ENCODE measurements at regions not wholly inside any gene's neighbourhood (a gene's known extent, or its start where the extent isn't known, plus 50 kb on each side); places are given as distances from the start of the nearest gene placed in this dataset.

GRCh38 chr16:79876332-79876730 is 275.8 kb upstream of the MAF start:
- no peak for FAIRE-seq

GRCh38 chr16:79874391-79874790 is 273.9 kb upstream of the MAF start:
- no peak for FAIRE-seq

- no peak for FAIRE-seq
Measured at GRCh38 chr16:79873825-79874224, 273.3 kb upstream of the MAF start.

DNA sequence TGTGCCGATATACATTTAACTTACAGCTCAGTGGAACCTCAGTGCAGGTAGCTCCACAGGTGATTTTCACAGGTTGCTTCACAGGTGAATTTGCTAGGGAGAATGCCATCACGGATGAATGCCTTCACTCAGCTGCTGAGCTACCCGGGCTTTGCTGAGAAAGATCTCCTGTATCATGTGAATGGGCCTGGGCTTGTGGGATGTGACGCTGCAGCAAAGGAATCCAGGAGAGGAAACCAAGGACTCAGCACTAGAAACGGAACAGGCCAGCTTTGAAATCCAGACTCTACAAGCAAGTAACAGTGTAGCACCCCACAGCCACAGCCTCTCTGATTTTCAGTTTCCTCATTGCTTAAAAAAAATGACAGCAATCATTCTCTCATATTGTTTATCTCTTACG is 271.4 kb upstream of the MAF start:
- FAIRE-seq, result no peak

GRCh38 chr16:79870016-79870886 is 269.7 kb upstream of the MAF start:
- no peak for FAIRE-seq

- FAIRE-seq, result no peak
Measured at GRCh38 chr16:79869304-79870015, 268.9 kb upstream of the MAF start.

DNA sequence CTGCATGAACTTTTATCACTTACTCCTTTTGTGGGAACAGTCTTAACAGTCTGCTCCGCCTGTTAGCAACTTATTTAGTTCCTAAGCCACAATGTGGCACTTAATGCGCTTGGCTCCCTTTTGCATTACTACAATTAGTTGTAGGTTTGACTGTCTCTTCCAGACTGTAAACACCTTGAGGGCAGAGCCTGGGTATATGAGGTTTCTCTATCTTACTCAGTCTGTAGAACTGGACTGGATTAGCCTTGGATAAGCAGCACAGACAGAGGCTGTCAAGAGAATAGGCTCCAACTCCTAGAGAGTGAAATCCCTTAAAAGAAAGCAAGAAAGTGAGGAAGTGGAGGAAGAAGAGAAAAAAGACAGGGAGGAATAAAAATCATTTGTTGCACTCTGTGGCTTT is 268.3 kb upstream of the MAF start:
- no peak for FAIRE-seq

- FAIRE-seq, result no peak
Measured at GRCh38 chr16:79867425-79867997, 267.0 kb upstream of the MAF start.

DNA sequence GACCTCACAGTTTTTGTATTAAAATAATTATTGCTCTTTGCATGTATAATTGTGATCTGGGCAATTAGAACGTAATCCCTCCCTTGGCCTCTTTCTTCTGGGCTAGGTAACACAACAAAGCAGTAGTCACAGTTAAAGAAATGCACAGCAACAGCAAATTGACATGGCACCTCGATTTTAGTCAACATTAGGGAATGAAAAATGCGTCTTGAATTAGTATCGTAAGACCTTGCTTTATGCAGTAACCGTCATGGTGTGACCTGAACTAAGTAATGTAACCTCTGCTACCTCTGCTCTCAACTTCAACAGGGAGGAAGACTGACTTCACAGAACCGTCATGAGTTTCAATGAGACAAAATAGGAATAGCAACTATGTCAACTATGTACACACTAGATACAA is 265.4 kb upstream of the MAF start:
- FAIRE-seq, result no peak

- no peak for FAIRE-seq
Measured at GRCh38 chr16:79864781-79865391, 264.3 kb upstream of the MAF start.

DNA sequence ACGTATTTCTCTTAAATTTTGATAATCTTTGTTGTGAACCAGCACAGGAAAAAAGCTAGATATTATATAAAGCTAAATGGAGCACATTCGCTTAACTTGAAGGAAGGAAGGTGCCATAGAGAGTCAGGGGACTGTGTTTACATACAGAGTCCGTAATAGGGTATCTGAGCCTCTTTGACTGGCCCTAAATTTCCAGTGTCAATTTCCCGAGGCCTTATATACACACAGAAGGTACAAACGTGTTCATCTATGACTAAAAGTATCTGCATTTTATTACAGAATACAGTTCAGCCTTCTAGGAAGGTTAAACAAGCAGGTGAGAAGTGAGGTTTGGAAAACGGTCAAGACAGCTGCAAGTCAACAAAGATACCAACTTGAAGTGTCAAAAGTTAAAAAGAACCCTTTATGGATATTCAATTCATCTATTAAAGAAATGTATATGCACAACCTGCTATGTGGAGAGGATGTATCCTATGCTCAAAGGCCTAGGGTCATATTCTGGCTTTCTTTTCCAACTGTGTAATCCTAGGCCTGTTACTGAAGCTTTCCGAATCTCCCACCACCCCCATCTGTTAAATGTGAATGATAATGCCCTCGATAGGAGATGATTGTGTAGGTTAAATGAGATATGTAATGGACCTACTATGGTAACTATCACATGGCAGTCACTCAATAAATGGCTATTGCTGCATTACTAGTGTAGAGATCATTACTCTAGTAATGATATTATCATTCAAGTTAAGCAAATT is 263.7 kb upstream of the MAF start:
- FAIRE-seq, result no peak

- FAIRE-seq, result no peak
Measured at GRCh38 chr16:79863128-79864031, 262.8 kb upstream of the MAF start.

DNA sequence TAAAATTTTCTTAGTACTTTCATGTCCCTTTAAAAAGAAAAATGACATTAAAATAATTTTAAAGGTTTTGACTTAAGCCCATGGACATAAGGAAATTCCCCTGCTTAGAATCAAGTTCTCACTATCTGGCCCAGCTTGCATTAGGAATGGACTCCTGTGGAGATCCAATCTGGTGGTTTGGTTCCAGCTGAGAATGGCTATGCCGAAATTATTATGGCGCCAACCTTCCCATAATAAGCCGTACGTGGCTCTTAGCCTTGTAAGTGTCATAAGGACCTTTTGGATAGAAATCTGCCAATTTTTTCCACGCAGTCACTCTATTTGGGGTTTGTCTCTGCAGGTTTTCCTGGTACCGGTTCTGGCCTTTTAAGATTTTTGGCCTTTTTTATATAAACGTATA is 262.1 kb upstream of the MAF start:
- FAIRE-seq, result no peak

DNA sequence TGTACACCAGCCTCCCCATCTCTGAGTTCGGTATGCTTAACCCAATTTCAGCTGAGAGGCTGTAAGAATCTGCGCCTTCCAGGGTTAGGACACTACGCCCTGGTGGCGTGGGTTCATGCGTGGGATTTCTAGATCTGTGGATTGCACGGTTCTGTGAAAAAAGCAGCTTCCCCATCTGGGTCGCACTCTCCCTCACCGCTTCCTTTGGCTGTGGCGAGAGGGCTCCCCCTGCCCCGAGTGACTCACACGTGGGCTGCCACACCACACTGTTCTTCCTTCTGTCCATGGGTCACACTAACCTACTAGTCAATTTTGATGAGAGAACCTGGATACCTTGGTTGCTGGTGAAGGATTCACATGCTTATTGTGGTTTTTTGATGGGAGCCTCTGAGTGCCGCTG is 256.0 kb upstream of the MAF start:
- no peak for FAIRE-seq

DNA sequence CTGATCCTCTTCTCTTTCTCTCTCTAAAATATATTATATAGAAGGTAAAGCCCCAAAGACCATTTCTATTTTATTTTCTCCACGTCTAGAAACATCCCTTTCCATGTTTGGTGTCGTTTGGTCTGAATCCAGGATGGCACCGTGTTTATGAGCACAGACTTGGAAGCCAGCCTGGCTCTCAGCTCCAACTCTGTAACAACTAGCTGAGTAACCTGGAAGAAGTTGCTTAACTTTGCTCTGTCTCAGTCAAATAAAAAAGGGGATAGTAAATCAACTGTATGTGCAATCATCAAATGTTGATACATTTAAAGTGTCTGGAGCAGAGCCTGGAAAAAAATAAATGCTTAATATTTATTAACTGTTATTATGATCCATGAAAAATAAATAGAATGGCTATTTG is 249.8 kb upstream of the MAF start:
- no peak for FAIRE-seq

DNA sequence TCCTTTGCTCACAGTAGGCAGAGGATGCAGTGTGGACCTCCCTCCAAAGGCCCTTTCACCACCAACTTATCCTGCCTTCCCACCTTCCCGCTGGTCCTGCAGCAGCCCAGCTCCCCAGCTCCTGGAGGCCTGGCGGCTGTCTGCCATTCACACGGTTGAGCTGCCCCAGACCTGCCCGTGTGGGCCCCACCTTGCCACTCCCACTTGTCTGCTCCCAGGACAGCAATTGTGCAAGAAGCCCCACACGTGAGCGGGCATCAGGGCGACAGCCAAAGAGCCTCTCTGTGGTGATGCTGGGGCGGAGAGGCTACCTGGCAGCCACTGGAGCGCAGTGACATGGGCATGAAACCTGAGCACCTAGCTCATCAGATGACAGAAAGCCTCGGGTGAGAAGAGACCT is 248.6 kb upstream of the MAF start:
- FAIRE-seq, result no peak

- FAIRE-seq, result no peak
Measured at GRCh38 chr16:79848719-79849118, 248.2 kb upstream of the MAF start.

GRCh38 chr16:79847569-79847968 is 247.0 kb upstream of the MAF start:
- no peak for FAIRE-seq

- no peak for FAIRE-seq
Measured at GRCh38 chr16:79847101-79847500, 246.6 kb upstream of the MAF start.

DNA sequence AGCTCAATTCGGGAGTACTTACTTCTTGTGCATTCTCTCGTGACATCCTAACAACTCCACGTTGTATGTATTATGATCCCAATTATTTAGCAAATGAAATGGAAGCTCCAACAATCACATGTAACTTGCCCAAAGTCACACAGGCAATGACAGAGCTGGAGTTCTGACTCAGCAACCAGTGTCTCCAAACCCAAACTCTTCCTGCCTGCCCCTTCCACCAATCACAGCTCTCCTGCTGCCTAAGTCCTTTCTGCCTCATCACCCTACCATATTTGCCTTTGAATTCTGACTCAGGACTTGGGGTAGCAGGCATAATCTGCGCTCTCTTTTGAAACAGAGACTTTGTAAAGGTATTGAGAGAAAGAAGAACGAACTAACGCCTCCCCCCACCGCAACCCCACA is 245.2 kb upstream of the MAF start:
- FAIRE-seq, result no peak

DNA sequence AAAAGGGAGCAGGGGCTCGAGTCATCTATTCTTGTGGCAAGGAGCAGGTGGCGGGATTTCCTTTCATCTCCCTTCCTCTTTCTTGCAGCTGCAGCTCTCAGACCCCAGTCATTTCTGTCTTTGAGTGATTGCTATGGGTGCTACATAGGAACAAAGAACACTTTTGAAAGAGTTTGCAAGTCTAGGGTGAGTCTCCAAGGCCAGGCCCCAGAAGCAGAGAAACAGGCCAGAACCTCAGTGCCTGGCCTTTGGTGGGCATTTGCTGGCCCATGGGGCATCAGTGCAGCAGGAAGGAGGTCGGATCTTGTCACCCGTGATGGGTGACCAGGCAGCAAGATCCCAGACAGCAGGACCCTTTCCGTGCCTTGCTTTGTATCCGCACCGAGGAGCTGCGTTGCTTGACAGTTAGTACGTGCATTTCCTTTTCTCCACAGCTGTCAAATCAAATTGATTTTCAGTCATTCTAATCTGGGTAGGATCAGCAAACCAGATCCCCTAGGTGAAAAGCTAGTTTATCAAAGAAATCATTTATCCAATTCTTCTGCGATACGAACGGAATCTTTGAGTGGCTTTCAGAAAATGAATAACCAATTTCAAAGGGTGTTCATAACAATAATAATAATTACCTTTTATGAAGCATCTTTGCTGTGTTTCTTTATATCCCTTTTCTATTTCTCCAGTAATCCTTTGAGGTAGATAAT is 244.6 kb upstream of the MAF start:
- no peak for FAIRE-seq

Measured in islet of Langerhans (tissue), 1 donor.